Daoy (cell line): ENCODE measurements at regions not wholly inside any gene's neighbourhood (a gene's known extent, or its start where the extent isn't known, plus 50 kb on each side); places are given as distances from the start of the nearest gene placed in this dataset.

ENCODE experiments used
- DNase-seq: peaks from one replicate; pipeline ENCODE4 v3.0.0-alpha.2; 2015; ENCODE audit warnings: low read depth

DNA sequence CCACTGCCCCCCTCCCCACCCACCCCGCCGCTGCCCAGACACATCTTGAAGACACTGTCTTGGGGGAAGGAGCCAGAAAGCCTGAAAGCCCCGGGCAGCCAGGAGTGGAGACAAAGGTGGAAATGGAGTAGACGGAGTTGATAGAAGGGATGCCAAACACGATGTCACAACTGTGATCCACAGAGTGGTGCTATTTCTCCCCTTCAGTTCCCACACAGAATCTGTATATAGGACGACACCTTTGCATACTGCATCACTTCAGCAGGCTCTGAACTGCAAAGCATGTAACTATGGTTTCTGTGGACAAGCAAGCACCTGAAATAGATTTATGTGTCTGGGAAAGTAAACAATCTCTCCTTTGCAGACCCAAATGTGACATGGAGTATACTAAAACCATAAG is 56.4 kb upstream of the F13A1 start:
- DNase-seq, result no peak

DNA sequence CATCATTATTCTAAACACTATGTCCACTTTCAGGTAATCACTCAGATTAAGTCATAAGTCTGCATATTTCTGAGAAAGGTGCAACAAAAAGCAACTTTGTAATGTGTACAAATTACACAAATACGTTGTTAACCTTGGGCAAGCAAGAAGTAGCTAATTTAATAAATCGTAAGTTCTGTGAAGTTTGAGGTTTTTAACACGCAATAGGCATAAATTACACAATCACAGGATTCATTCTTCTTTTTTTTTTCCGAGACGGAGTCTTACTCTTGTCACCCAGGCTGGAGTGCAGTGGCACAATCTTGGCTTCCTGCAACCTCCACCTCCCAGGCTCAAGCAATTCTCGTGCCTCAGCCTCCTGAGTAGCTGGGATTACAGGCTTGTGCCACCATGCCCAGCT is 57.2 kb upstream of the F13A1 start:
- DNase-seq, result no peak

DNA sequence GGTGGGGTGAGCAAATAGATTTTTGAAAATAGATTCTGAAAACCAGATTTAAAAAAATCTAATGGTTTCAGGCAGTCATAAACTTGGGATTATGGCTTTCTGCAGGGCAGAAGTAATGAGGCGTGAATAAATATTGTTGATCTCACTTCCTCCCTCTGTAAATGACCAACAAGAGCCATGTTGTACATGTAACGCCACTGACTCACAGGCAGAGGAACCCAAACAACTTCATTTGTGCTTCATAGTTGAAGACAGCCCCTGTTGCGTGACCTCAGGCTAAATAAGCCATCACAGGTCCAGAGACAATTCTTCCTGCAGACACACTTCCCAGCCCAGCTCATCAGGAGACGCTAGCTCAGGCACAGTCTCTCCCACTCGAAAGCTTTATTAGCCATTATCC is 59.1 kb upstream of the F13A1 start:
- peak; percentile 94 for DNase-seq

DNA sequence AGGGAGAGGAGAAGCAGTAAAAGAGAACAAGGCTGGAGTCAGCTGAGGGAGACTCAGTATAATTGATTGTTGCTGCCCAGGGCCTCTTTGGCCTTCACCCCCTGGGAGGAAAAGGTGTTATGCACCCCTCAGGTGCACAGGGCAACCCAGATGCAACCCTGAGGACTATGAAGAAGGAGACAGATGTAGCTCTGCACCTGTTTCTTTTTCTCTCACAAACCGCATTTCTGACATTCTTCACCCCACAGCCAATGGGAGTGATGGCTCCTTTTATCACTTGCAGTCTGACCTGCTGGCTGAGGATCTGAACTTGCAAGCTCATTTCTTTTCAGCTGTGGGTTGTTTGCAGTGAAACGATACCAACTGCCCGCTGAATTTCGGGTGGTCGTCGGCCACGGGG is 64.1 kb upstream of the F13A1 start:
- no peak for DNase-seq

DNA sequence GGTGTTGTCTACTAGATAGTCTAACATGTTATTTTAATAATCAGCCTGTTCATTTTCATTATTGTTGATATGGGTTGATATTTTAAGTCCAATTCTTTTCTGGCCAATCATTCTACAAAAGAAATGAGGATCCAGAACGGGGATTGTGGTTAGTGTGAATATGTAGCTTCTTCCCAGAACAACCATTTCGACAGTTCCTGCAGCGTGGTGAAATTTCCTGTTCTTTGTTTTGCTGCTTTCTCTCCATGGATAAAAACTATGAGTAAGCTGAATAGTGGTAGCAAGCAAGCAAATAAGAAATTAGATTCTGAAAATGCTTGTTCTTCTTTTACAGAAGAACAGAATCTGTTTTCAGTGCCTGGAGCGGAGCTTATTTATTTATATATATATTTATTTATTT is 65.5 kb upstream of the F13A1 start:
- DNase-seq, result no peak

DNA sequence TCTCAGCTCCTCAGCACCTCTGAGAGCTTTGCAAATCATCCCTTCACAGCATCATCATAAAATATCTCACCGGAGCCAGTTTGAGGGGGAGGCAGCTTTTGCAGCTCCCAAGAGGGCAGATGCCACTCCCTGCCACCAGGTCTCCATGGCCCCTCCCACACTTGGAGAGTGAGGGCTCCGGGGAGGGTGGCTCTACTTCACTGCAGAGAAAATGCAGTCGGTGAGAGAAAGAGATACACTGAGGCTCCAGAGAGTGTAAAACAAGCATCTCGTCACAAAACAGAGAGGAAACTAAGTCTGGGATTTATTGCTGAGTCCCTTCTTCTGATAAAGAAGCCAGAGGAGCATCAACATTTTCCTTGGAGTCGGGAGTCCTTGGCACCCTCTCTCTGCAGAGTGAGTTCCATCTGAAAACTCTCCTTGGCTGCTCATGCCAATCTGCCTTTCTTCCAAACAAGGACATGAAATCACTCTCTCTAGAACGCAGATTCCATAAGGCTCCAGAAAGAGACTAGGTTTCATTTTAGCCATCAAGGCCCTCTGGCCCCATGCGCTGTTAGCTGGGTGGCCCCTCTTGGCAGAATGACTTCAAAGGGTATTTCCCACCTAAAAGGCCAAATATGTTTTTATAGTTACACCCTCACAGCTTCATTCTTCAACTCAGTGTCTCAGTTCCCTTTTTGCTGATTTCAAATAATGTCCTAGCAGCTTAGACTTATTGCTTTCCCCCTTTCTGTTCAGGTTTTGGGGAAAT is 70.6 kb upstream of the F13A1 start:
- DNase-seq, result no peak

DNA sequence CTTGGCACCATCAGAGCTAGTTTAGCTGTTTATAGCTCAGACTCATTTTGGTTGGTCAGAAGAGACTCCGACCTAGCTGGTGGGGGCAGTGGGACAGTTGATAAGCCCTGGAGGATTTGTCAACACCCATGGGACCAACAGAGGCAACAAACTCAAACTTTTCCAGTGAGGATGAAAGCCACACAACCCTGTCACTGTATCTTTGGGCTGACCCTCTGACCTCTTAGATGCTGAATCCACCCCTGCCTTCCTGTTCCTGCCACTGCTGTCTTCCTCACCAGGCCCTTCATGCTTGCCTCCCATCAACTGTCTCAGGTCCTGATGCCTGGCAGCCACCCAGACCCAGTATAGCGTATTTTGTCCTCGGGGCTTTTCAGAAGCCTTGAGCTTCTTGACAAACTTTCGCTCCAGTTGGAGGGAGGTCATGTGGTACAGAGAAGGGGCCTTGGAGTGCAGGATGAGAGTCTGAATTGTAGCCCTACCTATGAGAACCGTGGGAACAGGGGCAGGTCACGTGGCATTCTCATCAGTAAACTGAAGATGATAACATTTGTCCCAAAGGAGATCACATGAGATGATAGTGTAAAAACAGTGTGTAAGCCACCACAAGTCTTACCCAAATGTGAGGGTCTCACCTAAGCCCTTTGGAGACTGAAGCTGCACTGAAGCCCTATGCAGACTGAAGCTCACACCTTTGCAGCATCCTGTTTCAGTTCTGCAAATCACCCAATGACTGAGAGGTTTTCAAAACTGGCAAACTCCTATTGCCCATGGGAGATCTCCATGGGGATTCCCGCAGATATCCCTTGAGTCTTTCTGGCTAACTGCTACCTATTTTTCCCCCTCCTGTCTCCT is 72.0 kb upstream of the F13A1 start:
- DNase-seq, result no peak

DNA sequence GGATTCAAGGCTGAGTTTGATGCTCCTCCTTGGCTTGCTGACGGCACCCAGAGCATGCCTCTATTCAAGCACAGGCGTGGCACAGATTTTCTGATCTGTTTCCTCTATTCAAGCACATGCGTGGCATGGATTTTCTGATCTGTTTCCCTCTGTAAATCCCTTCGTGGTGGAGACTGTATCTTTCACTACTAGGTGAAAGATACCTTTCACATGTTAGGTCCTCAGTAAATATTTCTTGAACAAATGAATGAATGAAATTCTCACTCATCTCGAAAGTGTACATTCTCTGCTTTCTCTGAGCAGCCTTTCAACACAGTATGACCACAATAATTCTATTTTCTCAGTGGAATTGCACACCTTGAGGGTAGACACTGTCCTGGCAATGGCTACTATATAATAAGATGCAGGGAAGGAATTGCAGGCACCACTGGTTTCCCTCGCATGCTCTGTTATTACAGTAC is 72.6 kb upstream of the F13A1 start:
- DNase-seq, result no peak

DNA sequence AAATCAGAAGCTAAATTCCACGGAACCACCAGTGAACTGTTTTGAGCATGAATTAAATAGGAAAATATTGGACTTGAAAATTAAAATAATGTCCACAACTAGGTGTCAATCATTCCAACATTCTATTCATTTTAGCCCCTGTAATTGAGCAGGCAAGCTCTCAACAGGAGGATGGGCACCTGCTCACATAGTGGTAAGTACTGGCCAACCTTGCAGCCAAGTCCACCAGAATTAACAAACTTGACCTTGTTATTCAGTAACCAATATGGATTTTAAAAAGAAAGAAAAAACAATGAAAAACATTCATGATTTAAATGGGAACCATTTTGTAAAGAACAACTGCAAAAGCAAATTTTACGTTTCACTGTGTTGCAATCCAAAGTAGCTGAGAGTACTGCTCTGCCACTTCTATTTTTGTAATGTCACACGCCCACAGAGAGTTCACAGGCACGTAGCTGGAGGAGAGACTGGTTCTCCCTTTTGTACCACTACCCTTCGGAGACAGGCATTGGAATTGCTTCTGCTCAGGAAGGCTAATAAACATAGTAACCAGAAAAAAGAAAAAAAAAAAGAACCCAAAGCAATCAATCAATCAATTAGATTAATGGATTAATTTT is 75.2 kb upstream of the F13A1 start:
- DNase-seq, result no peak

DNA sequence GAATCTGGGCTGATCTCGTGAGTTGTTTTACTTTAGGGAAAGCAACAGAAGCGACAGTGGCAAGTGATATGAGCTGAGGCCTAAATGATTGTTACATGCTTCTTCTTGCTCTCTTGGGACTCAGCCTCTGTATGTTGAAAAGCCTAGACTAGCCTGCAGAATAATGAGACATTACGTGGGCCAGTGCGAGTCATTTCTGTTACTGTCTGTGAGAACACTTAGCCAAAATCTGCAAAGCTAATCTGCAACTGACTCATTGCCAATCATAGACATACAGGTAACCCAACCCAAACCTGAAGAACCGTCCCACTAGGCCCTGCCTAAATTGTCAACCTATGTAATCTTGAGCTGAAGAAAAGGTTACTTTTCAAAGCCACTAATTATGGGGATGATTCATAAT is 77.4 kb upstream of the F13A1 start:
- no peak for DNase-seq

DNA sequence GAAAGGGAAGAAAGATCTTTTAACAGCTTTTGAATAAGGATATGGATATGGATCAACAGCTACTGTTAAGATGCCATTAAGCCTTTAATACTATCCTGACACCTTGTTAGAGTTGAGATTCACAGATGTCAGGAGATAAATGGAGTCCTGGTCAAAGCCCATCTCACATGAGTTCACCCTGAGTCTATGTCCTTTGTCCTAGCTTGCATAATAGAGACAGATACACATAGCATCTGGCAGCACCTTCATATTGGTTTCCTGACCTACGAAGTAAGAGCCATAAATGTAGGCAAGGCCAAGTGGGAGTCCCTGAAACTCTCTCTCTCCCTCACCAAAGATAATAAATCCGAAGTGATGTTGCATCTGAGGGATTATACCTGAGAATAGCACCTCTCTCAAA is 79.1 kb upstream of the F13A1 start:
- DNase-seq, result no peak

DNA sequence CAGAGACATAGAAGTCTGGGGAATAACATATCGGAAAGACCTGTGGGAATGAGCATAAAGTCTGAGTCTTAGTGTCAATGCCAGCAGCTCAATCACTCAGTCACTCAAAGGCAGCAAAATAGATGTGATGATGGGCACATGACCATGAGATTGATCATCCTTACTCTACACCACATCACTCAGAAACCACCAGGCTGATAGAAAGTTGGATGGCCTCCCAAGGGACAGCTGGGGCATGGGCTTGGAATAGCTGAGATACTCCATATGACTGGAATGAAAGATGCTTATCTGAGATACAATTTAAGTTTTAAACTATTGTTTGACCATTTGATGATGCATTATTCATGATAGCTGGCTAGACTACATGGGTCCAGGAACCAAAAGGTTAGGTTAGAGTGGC is 80.9 kb upstream of the F13A1 start:
- DNase-seq, result no peak

DNA sequence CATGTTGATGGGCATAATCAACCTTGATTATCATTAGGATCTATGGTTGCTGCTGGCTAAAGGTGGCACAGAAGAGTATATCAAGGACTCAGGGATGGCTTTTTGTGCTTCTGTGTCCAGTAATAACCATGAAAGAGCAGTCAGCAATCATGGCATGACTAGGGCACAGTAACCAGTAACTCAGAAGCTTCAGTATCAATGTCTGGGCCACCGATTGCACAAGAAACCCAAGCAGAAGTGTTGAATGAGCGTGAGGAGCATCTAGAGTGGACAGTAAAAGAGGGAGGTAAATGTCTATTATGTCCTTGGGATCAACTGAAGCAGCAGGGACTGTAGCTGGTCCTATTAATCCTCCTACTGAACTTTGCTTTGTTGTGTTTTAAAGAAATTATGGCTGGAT is 81.5 kb upstream of the F13A1 start:
- no peak for DNase-seq

DNA sequence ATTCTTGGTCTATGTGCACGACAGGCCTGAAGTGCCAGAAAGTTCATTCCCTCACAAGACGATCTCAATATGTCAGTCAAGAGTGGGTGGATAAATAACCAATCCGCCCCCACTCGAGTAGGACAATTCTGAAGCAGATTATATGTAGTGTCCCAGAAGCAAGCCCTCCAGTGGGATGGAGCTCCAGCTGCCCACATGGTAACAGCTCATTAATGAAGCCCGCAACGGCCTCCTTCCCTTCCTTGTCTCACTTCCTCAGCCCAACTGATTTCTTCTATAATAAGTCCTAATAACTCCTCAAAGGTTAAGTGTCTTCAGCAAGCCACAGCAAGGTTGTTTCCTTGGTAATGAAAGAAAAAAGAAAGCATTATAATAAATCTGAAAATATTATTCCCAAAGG is 82.1 kb upstream of the F13A1 start:
- no peak for DNase-seq

DNA sequence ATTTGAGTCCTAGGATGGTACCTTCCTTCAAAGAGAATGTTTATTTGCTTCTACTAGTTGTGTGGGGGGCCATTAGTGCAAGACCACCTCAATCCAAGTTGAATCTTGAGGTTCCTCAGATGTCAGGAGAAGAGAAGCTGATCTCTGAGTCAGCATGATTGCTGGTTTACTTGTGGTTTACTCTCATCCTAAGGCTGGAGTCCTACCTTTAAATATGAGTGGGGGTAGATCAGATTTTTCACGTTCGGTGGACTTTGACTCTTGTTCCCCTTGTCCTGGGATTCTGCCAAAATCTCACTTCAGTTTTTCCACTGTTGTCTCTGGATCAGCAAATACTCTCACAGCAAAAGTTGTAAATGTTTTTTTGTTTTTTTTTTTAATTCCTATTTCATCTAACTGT is 84.6 kb upstream of the F13A1 start:
- DNase-seq, result no peak

DNA sequence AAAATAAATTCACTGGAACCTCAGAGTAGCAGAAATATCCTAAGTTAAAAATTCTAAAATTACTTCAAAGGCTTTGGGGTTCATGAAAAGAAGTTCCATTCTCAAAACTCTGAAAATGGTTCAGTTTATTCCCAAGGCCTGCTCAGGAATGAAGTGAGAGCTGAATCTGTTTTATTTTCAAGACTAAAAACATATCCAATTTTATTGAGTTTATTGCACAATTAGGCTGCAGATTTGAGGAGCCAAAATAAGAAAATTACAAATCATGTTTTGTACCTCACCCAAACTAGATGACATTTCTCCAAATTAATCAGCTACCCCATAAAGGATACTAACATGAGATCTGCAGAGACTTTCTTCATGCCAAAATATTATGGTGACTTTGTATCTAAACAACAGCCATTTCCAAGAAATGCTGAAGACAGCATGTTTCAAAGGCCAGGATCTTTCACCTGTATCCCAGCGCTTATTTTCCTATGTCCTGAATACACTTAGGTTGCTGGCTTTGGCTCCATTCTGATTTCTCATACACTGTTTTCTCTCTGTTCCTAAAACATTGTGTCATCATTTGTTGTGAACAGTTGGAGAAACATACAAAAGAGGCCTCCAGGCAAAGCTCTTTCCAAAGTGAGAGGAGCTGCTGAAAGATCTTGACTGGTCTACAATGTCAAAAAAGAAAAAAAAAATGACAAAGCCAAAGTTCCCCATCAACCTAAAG is 85.7 kb upstream of the F13A1 start:
- DNase-seq, result no peak

DNA sequence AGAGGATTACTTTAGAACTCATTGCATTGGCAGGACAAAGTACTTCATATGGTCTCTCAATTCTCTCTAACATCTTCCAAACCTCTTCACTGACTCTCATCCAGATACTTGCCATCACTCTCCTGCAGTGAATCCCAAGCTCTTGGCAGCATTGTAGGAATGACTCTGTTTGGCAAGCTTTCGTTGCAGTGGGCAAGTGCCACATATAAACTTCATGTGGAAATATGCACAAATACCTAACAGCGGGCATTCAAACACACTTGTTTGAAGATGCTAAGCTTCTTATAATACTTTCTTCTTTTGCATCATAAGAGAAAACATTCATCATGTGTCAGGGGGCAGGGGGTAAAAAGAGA is 86.2 kb upstream of the F13A1 start:
- DNase-seq, result no peak

DNA sequence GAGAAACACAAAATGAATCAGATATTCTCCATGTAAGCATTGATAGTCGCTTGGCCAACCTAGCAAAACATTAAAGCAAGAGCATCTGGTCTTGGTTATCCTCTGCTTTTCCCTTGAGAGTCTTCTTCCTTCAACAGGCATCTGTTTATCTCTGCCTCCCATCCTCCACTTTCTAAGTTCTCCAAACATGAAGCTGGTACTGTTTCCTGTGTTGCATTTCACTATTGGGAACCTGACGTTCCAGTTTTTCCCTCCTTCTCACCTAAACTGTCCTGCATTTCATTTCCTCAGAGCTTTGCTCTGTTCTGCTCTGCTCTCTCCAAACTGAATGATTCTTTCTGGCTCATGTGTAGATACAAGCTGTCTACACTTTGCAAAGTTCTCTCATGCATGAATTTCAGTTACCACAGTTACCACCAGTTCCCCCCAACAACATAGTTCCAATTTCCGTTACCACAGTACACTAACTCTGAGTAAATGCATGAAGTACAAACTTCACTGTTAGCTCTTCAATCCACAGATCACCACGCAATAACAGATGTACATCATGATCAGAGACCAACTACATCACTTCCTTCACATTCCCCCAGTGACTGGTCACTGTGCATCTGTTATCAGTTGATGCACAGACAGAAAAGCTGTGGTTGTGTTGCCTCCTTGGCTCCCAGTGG is 86.7 kb upstream of the F13A1 start:
- peak; percentile 14 for DNase-seq

DNA sequence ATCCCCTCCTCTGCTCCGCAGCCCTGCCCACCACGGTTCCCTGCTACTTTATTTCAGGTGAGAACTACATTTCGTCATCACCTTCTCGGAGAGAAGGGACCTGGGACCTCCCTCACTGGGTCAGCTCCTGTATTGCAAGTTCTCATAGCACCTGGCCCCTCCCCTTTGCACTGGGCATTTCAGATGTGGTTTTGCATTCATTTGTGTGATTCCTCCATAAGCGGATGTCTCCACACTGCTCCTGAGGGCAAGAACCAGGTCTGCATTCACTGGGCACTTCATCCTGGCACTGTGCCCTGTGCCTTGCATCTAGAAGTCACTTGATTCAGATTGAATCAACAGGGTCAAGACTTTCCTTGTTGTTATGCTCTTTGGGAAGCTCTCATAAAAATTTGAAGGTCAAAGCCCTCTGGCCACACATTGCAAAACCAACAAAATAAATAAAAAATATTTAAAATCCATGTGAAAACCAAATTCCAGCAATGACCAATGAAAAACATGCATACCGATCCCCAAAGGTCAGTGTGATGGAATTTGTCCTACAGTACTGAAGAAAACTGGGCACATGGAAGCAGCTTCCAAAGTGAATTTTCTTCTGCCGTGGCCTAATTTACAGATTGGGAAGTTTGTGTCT is 89.1 kb upstream of the F13A1 start:
- peak; percentile 23 for DNase-seq

DNA sequence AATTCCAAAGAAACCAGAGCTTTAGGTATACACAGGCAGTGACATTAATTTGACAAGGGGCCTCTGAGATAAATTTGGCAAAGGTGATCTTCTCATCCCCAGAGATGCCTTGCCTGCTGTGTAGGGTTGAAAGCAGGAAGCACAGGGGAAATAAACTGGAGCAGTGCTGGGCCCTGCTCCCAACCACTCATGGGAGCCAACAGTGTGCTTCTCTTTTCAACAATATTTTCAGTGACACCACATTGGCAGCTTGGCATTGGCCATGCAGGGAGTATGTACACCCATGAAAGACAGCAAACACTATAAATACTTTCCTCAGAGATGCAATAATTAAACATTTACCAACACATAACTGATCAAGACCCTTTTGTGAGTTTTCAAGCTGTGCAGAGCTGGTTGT is 90.7 kb upstream of the F13A1 start:
- no peak for DNase-seq

DNA sequence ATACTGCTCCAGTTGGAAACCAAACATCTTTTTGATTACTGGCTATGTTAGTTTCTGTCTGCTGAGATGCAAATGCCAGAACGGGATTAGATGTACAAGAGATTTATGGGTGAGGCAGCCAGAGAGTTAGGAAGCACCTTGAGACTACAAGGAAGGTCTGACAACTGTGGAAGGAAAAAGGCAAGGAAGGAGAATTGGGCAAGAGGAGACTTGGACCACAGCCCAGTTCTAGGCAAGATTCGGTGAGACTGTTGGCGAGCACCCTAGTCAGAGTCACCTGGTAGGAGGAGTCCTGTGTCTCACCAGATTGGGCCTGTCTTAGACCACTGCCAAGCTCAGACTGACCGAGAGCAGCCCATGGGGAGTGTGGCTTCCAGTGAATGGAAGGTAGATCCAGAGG is 91.8 kb upstream of the F13A1 start:
- no peak for DNase-seq
